ENCODE measurements at regions not wholly inside any gene's neighbourhood (a gene's known extent, or its start where the extent isn't known, plus 50 kb on each side); places are given as distances from the start of the nearest gene placed in this dataset.

GRCh38 chr15:47985568-47985967 lies 135.2 kb upstream of the SLC24A5 start:
- H3K27me3 Mint-ChIP-seq (ENCODE audit: low read depth), result no peaks in the 10 kb centered on the region
- no peak overlapping the region for H3K4me3 Mint-ChIP-seq
- ATAC-seq (no peak), DNase-seq (no peak)
- no peaks in the 10 kb centered on the region for H3K9me3 Mint-ChIP-seq
- no peaks in the 10 kb centered on the region for H3K36me3 Mint-ChIP-seq (ENCODE audit: insufficient read depth)
- no peaks in the 10 kb centered on the region for H3K4me1 Mint-ChIP-seq (ENCODE audit: low read depth)

- H3K27me3 Mint-ChIP-seq (ENCODE audit: low read depth), result no peaks in the 10 kb centered on the region
- H3K4me1 Mint-ChIP-seq (ENCODE audit: low read depth), result no peaks in the 10 kb centered on the region
- no peak for ATAC-seq
- DNase-seq, result no peak
- no peaks in the 10 kb centered on the region for H3K9me3 Mint-ChIP-seq
- H3K36me3 Mint-ChIP-seq (ENCODE audit: insufficient read depth), result no peaks in the 10 kb centered on the region
- H3K4me3 Mint-ChIP-seq, result no peak overlapping the region
Observed at GRCh38 chr15:47987461-47987860, 133.3 kb upstream of the SLC24A5 start.

- Mint-ChIP-seq H3K36me3 (ENCODE audit: insufficient read depth) (no peaks in the 10 kb centered on the region), H3K4me1 (ENCODE audit: low read depth) (no peaks in the 10 kb centered on the region), H3K4me3 (no peak overlapping the region), H3K27me3 (ENCODE audit: low read depth) (no peaks in the 10 kb centered on the region), H3K9me3 (no peaks in the 10 kb centered on the region)
- DNase-seq (no peak), ATAC-seq (no peak)
Observed at GRCh38 chr15:47987908-47988532, 132.8 kb upstream of the SLC24A5 start.

- Mint-ChIP-seq H3K4me3 (no peak overlapping the region), H3K36me3 (ENCODE audit: insufficient read depth) (no peaks in the 10 kb centered on the region), H3K4me1 (ENCODE audit: low read depth) (no peaks in the 10 kb centered on the region), H3K9me3 (no peaks in the 10 kb centered on the region), H3K27me3 (ENCODE audit: low read depth) (no peaks in the 10 kb centered on the region)
- no peak for DNase-seq
- no peak for ATAC-seq
Observed at GRCh38 chr15:47988564-47988963, 132.2 kb upstream of the SLC24A5 start.

- Mint-ChIP-seq H3K4me3 (no peak overlapping the region), H3K27me3 (ENCODE audit: low read depth) (no peaks in the 10 kb centered on the region), H3K36me3 (ENCODE audit: insufficient read depth) (no peaks in the 10 kb centered on the region), H3K4me1 (ENCODE audit: low read depth) (no peaks in the 10 kb centered on the region), H3K9me3 (no peaks in the 10 kb centered on the region)
- DNase-seq (no peak), ATAC-seq (no peak)
Observed at GRCh38 chr15:47990821-47991220, 130.0 kb upstream of the SLC24A5 start.

GRCh38 chr15:47991357-47991756 lies 129.4 kb upstream of the SLC24A5 start:
- no peak for ATAC-seq
- Mint-ChIP-seq H3K27me3 (ENCODE audit: low read depth) (no peaks in the 10 kb centered on the region), H3K36me3 (ENCODE audit: insufficient read depth) (no peaks in the 10 kb centered on the region), H3K9me3 (no peaks in the 10 kb centered on the region), H3K4me1 (ENCODE audit: low read depth) (no peaks in the 10 kb centered on the region), H3K4me3 (no peak overlapping the region)
- DNase-seq, result no peak

- Mint-ChIP-seq H3K4me3 (no peak overlapping the region), H3K9me3 (no peaks in the 10 kb centered on the region), H3K4me1 (ENCODE audit: low read depth) (no peaks in the 10 kb centered on the region), H3K36me3 (ENCODE audit: insufficient read depth) (no peaks in the 10 kb centered on the region), H3K27me3 (ENCODE audit: low read depth) (no peaks in the 10 kb centered on the region)
- DNase-seq (no peak), ATAC-seq (no peak)
Observed at GRCh38 chr15:47993051-47993450, 127.7 kb upstream of the SLC24A5 start.

- no peak overlapping the region for H3K4me3 Mint-ChIP-seq
- ATAC-seq, result no peak
- no peaks in the 10 kb centered on the region for H3K36me3 Mint-ChIP-seq (ENCODE audit: insufficient read depth)
- H3K27me3 Mint-ChIP-seq (ENCODE audit: low read depth), result no peaks in the 10 kb centered on the region
- no peaks in the 10 kb centered on the region for H3K9me3 Mint-ChIP-seq
- DNase-seq, result no peak
- H3K4me1 Mint-ChIP-seq (ENCODE audit: low read depth), result no peaks in the 10 kb centered on the region
Observed at GRCh38 chr15:47997195-47998080, 123.4 kb upstream of the SLC24A5 start.

- Mint-ChIP-seq H3K9me3 (no peaks in the 10 kb centered on the region), H3K36me3 (ENCODE audit: insufficient read depth) (no peaks in the 10 kb centered on the region), H3K27me3 (ENCODE audit: low read depth) (no peaks in the 10 kb centered on the region), H3K4me1 (ENCODE audit: low read depth) (no peaks in the 10 kb centered on the region), H3K4me3 (no peak overlapping the region)
- ATAC-seq (no peak), DNase-seq (no peak)
Observed at GRCh38 chr15:47998619-47999019, 122.2 kb upstream of the SLC24A5 start.

GRCh38 chr15:48001393-48002039 lies 119.3 kb upstream of the SLC24A5 start:
- no peak overlapping the region for H3K4me3 Mint-ChIP-seq
- no peak for DNase-seq

GRCh38 chr15:48002767-48003166 lies 118.0 kb upstream of the SLC24A5 start:
- Mint-ChIP-seq H3K9me3 (no peaks in the 10 kb centered on the region), H3K27me3 (ENCODE audit: low read depth) (peaks cover 2% of the 10 kb centered on the region), H3K36me3 (ENCODE audit: insufficient read depth) (no peaks in the 10 kb centered on the region), H3K4me1 (ENCODE audit: low read depth) (no peaks in the 10 kb centered on the region), H3K4me3 (no peak overlapping the region)
- ATAC-seq (no peak), DNase-seq (no peak)

More at GRCh38 chr15:48001393-48002039, 119.3 kb upstream of the SLC24A5 start:
- Mint-ChIP-seq H3K27me3 (ENCODE audit: low read depth) (peaks cover 2% of the 10 kb centered on the region), H3K9me3 (no peaks in the 10 kb centered on the region), H3K36me3 (ENCODE audit: insufficient read depth) (no peaks in the 10 kb centered on the region), H3K4me1 (ENCODE audit: low read depth) (no peaks in the 10 kb centered on the region)
- no peak for ATAC-seq

GRCh38 chr15:48003441-48003840 lies 117.3 kb upstream of the SLC24A5 start:
- DNase-seq (no peak), ATAC-seq (no peak)
- Mint-ChIP-seq H3K4me1 (ENCODE audit: low read depth) (no peaks in the 10 kb centered on the region), H3K9me3 (no peaks in the 10 kb centered on the region), H3K36me3 (ENCODE audit: insufficient read depth) (no peaks in the 10 kb centered on the region), H3K4me3 (no peak overlapping the region), H3K27me3 (ENCODE audit: low read depth) (peaks cover 2% of the 10 kb centered on the region)

- ATAC-seq (no peak), DNase-seq (no peak)
- H3K9me3 Mint-ChIP-seq, result no peaks in the 10 kb centered on the region
- H3K4me3 Mint-ChIP-seq, result no peak overlapping the region
- H3K27me3 Mint-ChIP-seq (ENCODE audit: low read depth), result peaks cover 2% of the 10 kb centered on the region
- no peaks in the 10 kb centered on the region for H3K36me3 Mint-ChIP-seq (ENCODE audit: insufficient read depth)
- no peaks in the 10 kb centered on the region for H3K4me1 Mint-ChIP-seq (ENCODE audit: low read depth)
Observed at GRCh38 chr15:48005077-48005476, 115.7 kb upstream of the SLC24A5 start.

- DNase-seq (no peak), ATAC-seq (no peak)
- Mint-ChIP-seq H3K9me3 (no peaks in the 10 kb centered on the region), H3K36me3 (ENCODE audit: insufficient read depth) (no peaks in the 10 kb centered on the region), H3K27me3 (ENCODE audit: low read depth) (peaks cover 2% of the 10 kb centered on the region), H3K4me3 (no peak overlapping the region), H3K4me1 (ENCODE audit: low read depth) (no peaks in the 10 kb centered on the region)
Observed at GRCh38 chr15:48006031-48006511, 114.7 kb upstream of the SLC24A5 start.

Data from activated T-cell treated with anti-CD3 and anti-CD28 coated beads, Interleukin-2, amount 50 U/mL, for 4 hours (primary cell).